Glutamatergic neuron (in vitro differentiated cells): ENCODE measurements at regions not wholly inside any gene's neighbourhood (a gene's known extent, or its start where the extent isn't known, plus 50 kb on each side); places are given as distances from the start of the nearest gene placed in this dataset.

Source experiments
- DNase-seq: peaks from one replicate; pipeline ENCODE4 v3.0.0; 2022
- H3K27ac Mint-ChIP-seq: one replicate; pipeline ENCODE4 v1.8.0; 2020; ENCODE audit warnings: mild to moderate bottlenecking, mixed read lengths, inconsistent platforms; ENCODE audit not compliant: unreplicated experiment
- H3K27me3 Mint-ChIP-seq: one replicate; pipeline ENCODE4 v1.8.0; 2020; ENCODE audit warnings: mild to moderate bottlenecking, moderate library complexity, mixed read lengths, inconsistent platforms; ENCODE audit not compliant: unreplicated experiment
- H3K36me3 Mint-ChIP-seq: one replicate; pipeline ENCODE4 v1.8.0; 2020; ENCODE audit warnings: mild to moderate bottlenecking, mixed read lengths, inconsistent platforms; ENCODE audit not compliant: unreplicated experiment
- H3K4me1 Mint-ChIP-seq: one replicate; pipeline ENCODE4 v1.8.0; 2020; ENCODE audit warnings: mild to moderate bottlenecking, low read depth, mixed read lengths, inconsistent platforms; ENCODE audit not compliant: unreplicated experiment
- H3K4me3 Mint-ChIP-seq: one replicate; pipeline ENCODE4 v1.8.0; 2020; ENCODE audit warnings: mild to moderate bottlenecking, mixed read lengths, inconsistent platforms; ENCODE audit not compliant: unreplicated experiment
- H3K9me3 Mint-ChIP-seq: one replicate; pipeline ENCODE4 v1.8.0; 2020; ENCODE audit warnings: mild to moderate bottlenecking, moderate library complexity, mixed read lengths, inconsistent platforms; ENCODE audit not compliant: unreplicated experiment
- TF ChIP-seq, protein P1 (sequence below): fragments of 200-600 bp; sonication (generic); IDR thresholded peaks from one replicate; pipeline ENCODE4 v1.5.0; 2021; ENCODE audit not compliant: partially characterized antibody, unreplicated experiment

DNA sequence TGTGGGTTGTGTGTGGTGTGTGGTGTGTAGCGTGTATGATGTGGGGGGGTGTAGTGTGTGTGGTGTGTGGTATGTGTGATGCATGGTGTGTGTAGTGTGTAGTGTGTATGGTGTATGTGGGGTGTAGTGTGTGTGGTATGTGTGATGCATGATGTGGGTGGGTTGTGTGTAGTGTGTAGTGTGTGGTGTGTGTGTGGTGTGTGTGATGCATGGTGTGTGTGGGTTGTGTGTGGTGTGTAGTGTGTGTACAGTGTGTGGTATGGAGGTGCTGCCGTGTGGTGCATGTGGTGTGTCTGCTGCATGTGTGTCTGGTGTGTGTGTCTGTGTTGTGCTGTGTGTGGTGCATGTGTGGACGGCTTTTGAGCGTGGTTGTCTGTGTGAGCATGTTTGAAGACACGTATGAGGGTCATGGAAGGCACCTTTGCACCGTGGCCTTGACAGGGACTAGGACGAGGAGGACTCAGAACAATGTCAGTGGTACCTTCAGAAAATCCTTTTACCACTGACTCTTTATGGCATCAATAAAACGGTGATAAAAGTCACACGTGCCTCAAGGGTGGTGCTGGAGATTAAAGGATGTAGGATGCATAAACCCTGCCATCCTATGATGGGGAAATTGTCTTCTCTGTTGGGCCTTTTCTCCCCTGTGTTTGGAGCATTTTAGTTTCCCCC is 328.7 kb upstream of the B3GAT1 start:
- H3K27ac Mint-ChIP-seq = no peak overlapping the region
- peaks cover 9% of the 10 kb centered on the region for H3K4me1 Mint-ChIP-seq
- peaks cover 5% of the 10 kb centered on the region for H3K36me3 Mint-ChIP-seq
- DNase-seq = no peak
- H3K4me3 Mint-ChIP-seq = no peak overlapping the region
- TF ChIP-seq, protein P1, sequence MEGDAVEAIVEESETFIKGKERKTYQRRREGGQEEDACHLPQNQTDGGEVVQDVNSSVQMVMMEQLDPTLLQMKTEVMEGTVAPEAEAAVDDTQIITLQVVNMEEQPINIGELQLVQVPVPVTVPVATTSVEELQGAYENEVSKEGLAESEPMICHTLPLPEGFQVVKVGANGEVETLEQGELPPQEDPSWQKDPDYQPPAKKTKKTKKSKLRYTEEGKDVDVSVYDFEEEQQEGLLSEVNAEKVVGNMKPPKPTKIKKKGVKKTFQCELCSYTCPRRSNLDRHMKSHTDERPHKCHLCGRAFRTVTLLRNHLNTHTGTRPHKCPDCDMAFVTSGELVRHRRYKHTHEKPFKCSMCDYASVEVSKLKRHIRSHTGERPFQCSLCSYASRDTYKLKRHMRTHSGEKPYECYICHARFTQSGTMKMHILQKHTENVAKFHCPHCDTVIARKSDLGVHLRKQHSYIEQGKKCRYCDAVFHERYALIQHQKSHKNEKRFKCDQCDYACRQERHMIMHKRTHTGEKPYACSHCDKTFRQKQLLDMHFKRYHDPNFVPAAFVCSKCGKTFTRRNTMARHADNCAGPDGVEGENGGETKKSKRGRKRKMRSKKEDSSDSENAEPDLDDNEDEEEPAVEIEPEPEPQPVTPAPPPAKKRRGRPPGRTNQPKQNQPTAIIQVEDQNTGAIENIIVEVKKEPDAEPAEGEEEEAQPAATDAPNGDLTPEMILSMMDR = no peak
- H3K27me3 Mint-ChIP-seq = no peaks in the 10 kb centered on the region
- H3K9me3 Mint-ChIP-seq = no peaks in the 10 kb centered on the region

DNA sequence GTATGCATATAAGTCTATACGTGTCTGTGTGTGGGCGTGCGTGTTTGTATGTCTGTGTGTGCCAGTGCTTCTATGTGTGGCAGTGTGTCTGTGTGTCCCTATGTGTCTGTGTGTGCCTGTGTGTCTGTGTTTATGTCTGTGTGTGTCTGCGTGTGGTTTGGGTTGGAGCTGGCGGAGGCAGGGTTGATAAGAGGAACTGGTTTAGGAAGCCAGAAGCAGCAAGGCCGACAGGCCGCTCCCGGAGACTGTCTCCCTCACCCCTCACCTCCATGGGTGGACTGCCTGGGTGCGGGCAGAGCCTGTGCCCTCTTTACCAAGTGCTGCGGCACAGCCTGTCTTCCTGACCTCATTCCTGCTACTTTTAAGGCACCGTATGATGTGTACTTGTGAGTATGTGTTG is 327.1 kb upstream of the B3GAT1 start:
- Mint-ChIP-seq H3K36me3 (no peaks in the 10 kb centered on the region), H3K27me3 (no peaks in the 10 kb centered on the region), H3K4me1 (peaks cover 9% of the 10 kb centered on the region), H3K9me3 (no peaks in the 10 kb centered on the region), H3K27ac (no peak overlapping the region), H3K4me3 (no peak overlapping the region)
- no peak for DNase-seq
- TF ChIP-seq, protein P1 = no peak

DNA sequence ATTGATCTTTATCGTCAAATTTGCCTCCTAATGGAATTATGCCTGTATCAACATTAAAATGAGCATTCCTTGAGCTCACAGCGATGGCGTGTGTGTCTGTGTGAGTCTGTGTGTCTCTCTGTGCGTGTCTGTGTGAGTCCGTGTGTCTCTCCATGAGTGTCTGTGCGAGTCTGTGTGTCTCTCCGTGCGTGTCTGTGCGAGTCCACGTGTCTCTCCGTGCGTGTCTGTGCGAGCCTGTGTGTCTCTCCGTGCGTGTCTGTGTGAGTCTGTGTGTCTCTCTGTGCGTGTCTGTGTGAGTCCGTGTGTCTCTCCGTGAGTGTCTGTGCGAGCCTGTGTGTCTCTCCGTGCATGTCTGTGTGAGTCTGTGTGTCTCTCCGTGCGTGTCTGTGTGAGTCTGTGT is 326.5 kb upstream of the B3GAT1 start:
- H3K4me3 Mint-ChIP-seq = no peak overlapping the region
- no peaks in the 10 kb centered on the region for H3K9me3 Mint-ChIP-seq
- no peak overlapping the region for H3K27ac Mint-ChIP-seq
- no peak for DNase-seq
- peaks cover 9% of the 10 kb centered on the region for H3K4me1 Mint-ChIP-seq
- TF ChIP-seq, protein P1 = no peak
- no peaks in the 10 kb centered on the region for H3K36me3 Mint-ChIP-seq
- H3K27me3 Mint-ChIP-seq = no peaks in the 10 kb centered on the region

DNA sequence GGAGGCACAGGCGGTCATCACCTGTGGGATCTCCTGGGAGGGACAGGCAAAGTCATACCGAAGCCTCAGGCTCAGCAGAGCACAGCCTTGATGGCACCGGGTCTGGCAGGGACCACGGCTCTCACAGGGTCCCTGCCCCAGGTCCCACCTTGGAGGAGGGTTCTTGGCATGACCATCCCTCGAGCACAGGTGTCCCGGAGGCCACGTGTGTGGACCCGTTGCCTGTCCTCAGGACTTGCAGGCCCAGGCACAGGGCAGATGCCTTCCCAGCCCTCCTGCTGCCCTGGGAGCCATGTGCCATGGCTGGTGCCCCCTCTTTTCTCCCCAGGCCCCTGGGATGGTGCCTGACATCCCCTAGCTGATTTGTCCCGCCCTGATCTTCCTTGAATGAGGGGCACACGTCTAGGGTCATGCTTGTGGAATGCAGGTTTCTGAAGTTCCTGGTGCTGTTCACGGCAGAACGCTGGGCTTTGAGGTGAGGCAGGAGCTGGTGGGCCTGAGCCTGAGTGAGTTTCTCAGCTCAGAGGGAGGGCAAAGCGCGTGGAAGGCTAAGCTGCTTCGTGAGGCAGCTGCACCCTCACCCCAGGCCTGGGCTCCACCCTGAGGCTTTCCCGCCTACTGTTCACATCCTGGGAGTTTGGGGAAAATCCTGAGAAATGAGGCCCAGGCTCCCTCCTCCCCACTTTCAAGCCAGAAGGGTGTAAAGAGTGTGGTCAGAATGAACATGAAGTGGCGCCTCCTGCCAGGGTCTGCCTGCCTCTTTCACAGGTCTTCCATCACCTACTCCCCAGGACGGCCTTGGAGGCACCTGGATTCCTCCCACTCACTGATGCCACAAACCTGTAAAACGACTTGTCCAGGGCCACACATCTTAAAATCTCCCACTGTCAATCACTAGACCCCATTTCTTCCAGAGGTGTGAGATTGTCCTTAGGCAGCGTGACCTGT is 325.8 kb upstream of the B3GAT1 start:
- peaks cover 11% of the 10 kb centered on the region for H3K4me1 Mint-ChIP-seq

More for the DNA sequence above, 325.8 kb upstream of the B3GAT1 start:
- TF ChIP-seq, protein P1 = no peak
- no peaks in the 10 kb centered on the region for H3K9me3 Mint-ChIP-seq
- DNase-seq = no peak
- no peaks in the 10 kb centered on the region for H3K27me3 Mint-ChIP-seq
- no peaks in the 10 kb centered on the region for H3K36me3 Mint-ChIP-seq
- no peak overlapping the region for H3K27ac Mint-ChIP-seq
- no peak overlapping the region for H3K4me3 Mint-ChIP-seq
